ENCODE measurements at regions not wholly inside any gene's neighbourhood (a gene's known extent, or its start where the extent isn't known, plus 50 kb on each side); places are given as distances from the start of the nearest gene placed in this dataset.
"Not testable (repeated sequence)": the region's sequence is repeated elsewhere in the genome, so short reads cannot be mapped to it uniquely, and the experiment has no call there.

DNA sequence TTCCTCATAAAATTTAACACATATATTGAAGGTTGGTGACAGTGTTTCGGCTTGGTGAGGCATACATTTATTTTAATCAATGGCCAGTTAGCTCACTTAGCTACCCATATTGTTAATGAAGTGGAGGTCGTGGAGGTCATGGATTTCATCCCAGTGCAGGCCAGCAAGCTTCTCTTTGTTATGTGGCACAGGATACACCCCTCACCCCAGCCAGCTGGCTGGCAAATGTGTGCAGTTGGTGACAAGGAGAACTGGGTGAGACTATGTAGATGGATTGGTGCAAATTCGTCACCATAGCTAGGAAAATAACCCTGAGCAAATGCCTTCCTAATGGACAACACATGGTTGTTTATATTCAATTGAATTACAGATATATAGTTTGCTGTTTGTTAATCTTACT lies 50.5 kb upstream of the FOXP2 start:
- no peak for DNase-seq (ENCODE audit: low spot score)

- DNase-seq (ENCODE audit: low spot score), result no peak
Measured at GRCh38 chr7:114363292-114363691, 51.3 kb upstream of the FOXP2 start.

DNA sequence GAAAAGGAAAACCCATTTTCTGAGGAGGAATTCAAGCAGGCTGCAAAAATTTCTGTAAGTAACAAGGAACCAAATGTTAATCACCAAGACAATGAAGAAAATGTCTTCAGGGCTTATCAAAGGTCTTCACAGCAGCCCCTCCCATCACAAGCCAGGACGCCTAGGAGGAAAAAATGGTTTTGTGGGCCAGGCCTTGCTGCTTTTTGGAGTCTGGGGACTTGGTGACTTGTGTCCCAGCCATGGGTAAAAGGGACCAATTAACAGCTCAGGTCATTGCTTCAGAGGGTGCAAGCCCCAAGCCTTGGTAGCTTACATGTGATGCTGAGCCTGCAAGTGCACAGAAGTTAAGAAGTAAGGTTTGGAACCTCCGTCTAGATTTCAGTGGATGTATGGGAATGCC lies 55.7 kb upstream of the FOXP2 start:
- no peak for DNase-seq (ENCODE audit: low spot score)

DNA sequence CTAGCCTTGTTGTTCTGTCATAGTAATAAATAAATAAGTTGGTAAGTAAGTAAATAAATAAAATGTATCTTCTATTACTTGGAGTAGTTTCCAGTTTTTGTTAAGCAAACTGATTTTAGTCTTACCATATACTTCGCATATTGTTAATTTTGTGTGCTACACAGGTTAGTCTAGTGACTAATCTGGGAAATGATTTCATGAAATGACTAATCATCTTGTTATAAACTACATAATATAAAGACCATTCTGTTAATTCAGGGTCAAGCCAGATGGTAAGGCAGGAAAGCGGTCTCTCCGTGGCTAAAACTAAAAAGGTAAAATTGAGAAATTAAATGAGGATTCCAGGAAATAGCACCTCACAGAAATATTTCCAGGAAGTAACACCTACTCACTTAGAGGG lies 58.5 kb upstream of the FOXP2 start:
- DNase-seq (ENCODE audit: low spot score), result no peak

- DNase-seq (ENCODE audit: low spot score), result no peak
Measured at GRCh38 chr7:114354306-114354705, 60.3 kb upstream of the FOXP2 start.

DNA sequence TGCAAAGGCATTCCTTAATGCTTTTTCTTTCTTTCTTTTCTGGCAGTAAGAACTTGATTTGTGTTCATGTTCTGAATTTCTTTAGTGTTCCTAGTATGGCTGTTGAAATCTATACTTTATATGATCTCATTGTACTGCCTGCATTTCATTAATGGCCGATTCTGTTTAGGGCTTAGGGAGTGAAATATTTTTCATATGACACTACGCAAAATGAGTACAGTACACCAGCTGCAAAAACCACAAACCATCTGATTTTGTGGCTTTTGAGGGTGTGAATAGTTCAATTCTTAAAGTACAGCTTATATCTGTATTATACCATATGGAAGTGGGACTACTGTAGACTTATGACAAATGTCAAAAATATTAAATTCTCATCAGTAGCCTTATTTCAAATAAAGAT lies 69.1 kb upstream of the FOXP2 start:
- no peak for DNase-seq (ENCODE audit: low spot score)

- no peak for DNase-seq (ENCODE audit: low spot score)
Measured at GRCh38 chr7:114343949-114344708, 70.5 kb upstream of the FOXP2 start.

DNA sequence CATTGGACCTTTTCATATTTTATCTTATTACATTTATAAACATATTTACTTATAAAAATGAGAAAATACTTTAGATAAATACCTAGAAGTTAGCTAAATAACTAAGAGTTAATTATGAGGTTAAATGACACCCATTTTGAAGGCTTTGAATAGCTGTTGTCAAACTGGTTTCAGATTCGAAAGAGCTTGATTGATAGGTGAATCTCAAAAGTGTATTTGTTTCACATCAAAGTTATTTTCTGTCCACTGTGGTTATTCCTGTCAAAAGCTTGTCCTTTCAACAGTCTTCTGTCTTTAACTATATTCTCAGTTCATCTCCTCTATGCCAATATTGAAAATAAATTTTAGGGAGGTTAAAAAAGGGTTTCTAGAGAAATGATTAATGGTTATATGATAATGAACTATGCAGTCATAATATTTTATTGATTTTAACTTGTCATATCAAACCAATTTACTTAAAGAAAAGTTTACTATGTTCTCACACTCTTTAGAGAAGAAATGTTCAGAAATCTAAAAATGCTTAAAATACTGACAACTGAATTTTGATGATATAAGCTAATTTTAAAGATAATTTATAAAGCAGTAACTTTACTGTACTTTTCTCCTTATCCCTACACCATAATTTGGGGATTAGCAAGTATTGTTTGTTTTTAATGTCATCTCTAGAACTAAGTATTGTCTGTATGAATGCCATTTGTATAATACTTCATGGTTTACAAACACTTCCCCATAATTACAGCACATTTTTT lies 72.0 kb upstream of the FOXP2 start:
- no peak for DNase-seq (ENCODE audit: low spot score)

- no peak for DNase-seq (ENCODE audit: low spot score)
Measured at GRCh38 chr7:114341648-114342047, 73.0 kb upstream of the FOXP2 start.

DNA sequence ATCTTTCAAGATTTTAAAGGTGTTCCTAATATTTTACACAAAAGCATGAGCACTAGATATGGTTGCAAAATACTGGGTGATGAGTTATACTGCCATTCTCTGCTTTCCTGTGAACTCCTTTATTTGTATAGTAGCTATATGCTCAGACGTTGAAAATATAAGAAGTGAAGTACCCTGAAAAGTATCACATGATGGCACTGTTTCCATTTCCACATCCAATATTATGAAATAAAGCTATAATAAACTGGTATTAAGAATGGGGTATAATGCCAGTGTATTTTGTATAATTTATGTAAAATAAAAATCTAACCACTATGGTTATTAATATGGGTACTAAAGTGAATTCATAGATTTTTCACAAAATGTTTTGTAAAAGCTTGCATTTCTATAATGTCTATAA lies 79.6 kb upstream of the FOXP2 start:
- no peak for DNase-seq (ENCODE audit: low spot score)

GRCh38 chr7:114329458-114329857 lies 85.2 kb upstream of the FOXP2 start:
- DNase-seq (ENCODE audit: low spot score), result not testable (repeated sequence)

DNA sequence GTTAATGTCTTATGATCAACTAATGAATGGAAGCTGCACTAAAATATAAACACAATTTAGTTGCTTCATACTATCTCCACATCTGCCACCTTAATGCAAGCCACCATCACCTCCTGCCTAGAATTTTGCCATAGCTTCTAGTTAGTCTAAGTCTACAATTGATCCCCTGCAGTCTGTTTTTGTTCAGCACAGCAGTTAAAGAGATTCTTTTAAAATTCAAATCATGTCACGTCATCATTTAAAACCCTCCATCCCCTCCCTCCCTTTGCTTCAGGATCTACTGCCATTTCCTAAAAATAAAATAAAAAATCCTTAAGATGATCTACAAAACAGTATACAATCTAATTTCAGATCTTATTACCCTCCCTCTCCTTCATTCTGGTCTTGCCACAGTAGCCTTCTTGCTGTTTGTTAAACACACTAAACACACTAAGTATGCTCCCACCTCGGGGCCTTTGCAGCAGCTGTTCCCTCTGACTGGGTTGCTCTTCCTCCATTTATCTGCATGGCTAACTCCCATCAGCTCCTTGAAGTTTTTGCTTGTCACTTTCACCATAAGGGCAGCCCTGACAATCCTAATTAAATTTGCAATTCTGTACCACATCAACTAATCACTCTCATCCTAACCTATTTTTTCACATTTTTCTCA lies 97.0 kb upstream of the FOXP2 start:
- no peak for DNase-seq (ENCODE audit: low spot score)

GRCh38 chr7:114312649-114313048 lies 102.0 kb upstream of the FOXP2 start:
- DNase-seq (ENCODE audit: low spot score), result no peak

DNA sequence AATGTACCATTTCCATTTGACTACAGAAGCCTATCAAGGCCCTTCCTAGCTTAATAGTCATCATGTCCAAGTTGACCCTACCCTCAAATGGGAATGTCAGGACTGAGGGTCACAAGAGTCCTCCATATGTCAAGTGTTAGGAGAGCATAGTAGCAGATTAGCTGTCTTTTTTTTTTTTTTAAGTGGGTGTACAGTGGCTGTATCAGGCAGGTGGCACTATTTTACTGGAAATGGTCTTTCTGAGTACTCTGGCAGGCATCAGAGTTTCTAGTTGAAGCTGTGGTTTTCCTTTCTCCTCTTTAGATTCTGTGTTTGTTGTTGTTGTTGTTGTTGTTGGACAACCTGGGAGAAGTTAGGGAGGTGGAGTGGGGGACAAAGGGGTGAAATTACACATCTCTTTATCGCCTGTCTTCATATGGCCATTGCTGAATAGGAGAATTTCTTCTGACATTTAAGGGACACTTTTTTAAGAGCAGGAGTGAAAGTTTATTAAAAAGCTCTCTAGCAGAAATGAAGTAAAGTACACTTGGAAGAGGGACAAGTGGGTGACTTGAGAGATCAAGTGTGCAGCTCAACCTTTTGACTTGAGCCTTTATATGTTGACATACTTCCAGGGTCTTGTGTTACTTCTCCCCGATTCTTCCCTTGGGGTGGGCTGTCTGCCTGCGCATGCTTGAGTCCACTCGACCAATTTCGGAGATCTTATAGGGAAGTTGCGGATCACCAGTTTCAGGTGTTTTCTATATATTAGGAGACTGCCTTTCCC lies 104.1 kb upstream of the FOXP2 start:
- no peak for DNase-seq (ENCODE audit: low spot score)

GRCh38 chr7:114309729-114310128 lies 104.9 kb upstream of the FOXP2 start:
- DNase-seq (ENCODE audit: low spot score), result no peak

DNA sequence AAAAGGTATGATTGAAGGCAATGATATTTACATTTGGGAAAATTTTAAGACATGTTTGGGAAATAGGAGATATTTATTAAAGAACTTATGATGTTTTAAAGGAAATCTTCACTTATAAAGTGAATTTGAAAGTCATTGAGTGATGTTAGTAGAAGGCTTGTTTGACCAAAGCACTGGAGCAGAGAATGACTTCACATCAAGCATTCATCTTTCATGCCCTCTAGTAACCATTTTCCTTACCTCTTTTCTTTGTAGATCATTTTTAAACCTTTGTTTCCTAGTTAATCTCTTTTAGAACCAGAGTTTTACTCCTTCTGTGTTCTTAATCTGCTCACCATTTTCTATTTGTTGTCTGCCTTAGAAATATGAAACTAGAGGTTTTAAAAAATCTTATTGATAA lies 111.3 kb upstream of the FOXP2 start:
- no peak for DNase-seq (ENCODE audit: low spot score)

DNA sequence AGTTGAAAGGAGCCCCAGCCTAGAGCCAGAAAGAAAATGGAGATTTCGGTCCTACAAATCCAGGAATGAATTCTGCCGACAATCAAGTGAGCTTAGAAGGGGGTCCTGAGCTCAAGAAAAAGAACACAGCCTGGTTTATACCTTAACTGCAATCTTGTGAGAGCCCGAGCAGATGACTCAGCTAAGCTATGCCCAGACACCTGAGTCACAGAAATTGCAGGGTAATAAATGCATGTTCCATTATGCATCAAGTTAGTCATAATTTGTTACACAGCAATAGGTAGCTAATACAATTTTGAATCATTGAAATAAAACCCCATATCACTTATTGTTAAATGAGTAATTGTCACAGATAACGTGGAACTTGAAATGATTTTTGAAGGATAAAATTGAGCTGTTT lies 111.8 kb upstream of the FOXP2 start:
- no peak for DNase-seq (ENCODE audit: low spot score)

GRCh38 chr7:114298011-114298410 lies 116.6 kb upstream of the FOXP2 start:
- DNase-seq (ENCODE audit: low spot score), result no peak

- no peak for DNase-seq (ENCODE audit: low spot score)
Measured at GRCh38 chr7:114297121-114297520, 117.5 kb upstream of the FOXP2 start.

DNA sequence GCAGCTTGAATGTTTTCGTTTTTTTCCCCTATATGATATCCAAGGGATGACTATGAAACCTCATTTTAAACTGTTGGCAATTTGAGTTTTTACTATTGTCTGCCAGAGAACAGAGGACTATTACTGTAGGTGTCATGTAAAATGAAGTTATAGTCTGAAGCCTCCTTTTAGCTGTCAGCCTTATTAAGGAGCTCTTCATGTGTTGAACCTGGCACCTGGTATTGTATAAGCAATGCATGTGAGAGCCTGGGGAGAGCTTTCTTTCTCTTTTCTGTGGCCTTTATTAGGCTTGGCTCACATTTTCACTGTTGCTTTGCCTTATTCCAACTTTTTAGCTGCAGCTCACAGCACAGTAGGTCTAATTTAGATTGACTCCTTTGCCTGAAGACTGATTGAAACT lies 119.1 kb upstream of the FOXP2 start:
- DNase-seq (ENCODE audit: low spot score), result no peak

DNA sequence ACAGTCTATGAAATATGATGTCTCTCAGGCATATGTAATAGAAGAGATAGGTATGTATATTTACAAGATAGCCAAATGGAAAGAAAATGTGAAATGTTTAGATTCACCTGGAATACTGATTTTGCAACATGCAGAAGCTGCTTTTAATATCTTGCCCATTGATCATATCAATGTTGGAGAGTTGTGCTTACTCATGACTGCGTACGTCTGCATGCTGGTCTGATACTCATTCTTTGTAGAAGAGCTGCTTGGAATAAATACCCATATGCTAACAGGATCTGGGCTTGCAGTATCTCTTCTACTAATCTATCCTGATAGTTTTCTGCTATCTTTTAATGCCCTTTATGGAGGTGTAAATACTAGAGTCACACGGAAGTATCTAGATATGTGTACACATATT lies 120.6 kb upstream of the FOXP2 start:
- DNase-seq (ENCODE audit: low spot score), result no peak

DNA sequence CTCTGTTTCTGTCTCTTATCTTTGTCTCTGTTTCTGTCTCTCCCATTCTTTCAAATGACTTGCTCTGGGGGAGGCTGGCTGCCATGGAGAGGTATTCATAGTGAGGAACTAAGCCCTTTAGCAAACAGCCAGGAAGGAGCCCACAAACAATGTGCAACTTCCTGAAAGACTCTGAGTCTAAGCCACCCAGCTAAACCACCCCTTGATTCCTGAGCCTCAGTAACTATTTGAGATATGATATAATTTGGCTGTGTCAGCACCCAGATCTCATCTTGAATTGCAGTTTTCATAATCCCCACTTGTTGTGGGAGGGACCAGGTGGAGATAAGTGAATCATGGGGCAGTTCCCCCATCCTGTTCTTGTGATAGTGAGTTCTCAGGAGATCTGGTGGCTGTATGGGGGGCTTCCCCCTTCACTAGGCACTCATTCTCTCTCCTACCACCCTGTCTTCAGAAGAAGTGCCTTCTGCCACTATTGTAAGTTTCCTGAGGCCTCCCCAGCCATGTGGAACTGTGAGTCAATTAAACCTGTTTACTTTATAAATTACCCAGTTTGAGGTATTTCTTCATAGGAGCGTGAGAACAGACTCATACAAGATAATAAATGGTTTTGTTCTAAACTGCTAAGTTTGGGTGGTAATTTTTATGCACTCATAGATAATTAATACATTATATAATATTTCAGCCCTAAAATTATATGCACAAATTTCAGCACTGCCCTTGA lies 121.2 kb upstream of the FOXP2 start:
- DNase-seq (ENCODE audit: low spot score), result no peak
